ENCODE measurements at regions not wholly inside any gene's neighbourhood (a gene's known extent, or its start where the extent isn't known, plus 50 kb on each side); places are given as distances from the start of the nearest gene placed in this dataset.

GRCh38 chr13:91123456-91124127 lies 223.9 kb upstream of the MIR17HG start:
- Histone ChIP-seq H3K9ac (ENCODE audit: low read depth, low read length) (no peak overlapping the region), H3K36me3 (ENCODE audit: insufficient read depth, low read depth, low read length) (no peaks in the 10 kb centered on the region), H3K27me3 (ENCODE audit: insufficient read depth, low read length) (no peaks in the 10 kb centered on the region), H3K4me3 (ENCODE audit: low read length) (no peak overlapping the region), H3K4me1 (ENCODE audit: insufficient read depth, low read length) (peaks cover 4% of the 10 kb centered on the region), H3K27ac (ENCODE audit: low read length) (no peak overlapping the region), H3K9me3 (ENCODE audit: insufficient read depth, low read depth, low read length) (no peaks in the 10 kb centered on the region)

- no peaks in the 10 kb centered on the region for H3K36me3 ChIP-seq (ENCODE audit: insufficient read depth, low read depth, low read length)
- H3K27ac ChIP-seq (ENCODE audit: low read length) = no peak overlapping the region
- no peak overlapping the region for H3K4me3 ChIP-seq (ENCODE audit: low read length)
- H3K4me1 ChIP-seq (ENCODE audit: insufficient read depth, low read length) = peaks cover 4% of the 10 kb centered on the region
- no peaks in the 10 kb centered on the region for H3K9me3 ChIP-seq (ENCODE audit: insufficient read depth, low read depth, low read length)
- no peak overlapping the region for H3K9ac ChIP-seq (ENCODE audit: low read depth, low read length)
- H3K27me3 ChIP-seq (ENCODE audit: insufficient read depth, low read length) = no peaks in the 10 kb centered on the region
Measured at GRCh38 chr13:91126806-91127205, 220.7 kb upstream of the MIR17HG start.

GRCh38 chr13:91127995-91128394 lies 219.5 kb upstream of the MIR17HG start:
- Histone ChIP-seq H3K27me3 (ENCODE audit: insufficient read depth, low read length) (no peaks in the 10 kb centered on the region), H3K4me1 (ENCODE audit: insufficient read depth, low read length) (peaks cover 4% of the 10 kb centered on the region), H3K36me3 (ENCODE audit: insufficient read depth, low read depth, low read length) (no peaks in the 10 kb centered on the region), H3K27ac (ENCODE audit: low read length) (no peak overlapping the region), H3K9me3 (ENCODE audit: insufficient read depth, low read depth, low read length) (no peaks in the 10 kb centered on the region), H3K9ac (ENCODE audit: low read depth, low read length) (no peak overlapping the region), H3K4me3 (ENCODE audit: low read length) (no peak overlapping the region)

GRCh38 chr13:91132381-91132780 lies 215.1 kb upstream of the MIR17HG start:
- no peak overlapping the region for H3K9ac ChIP-seq (ENCODE audit: low read depth, low read length)
- peaks cover 5% of the 10 kb centered on the region; the same call in 1 of the 2 replicates for H3K4me1 ChIP-seq (ENCODE audit: insufficient read depth, low read length)
- H3K9me3 ChIP-seq (ENCODE audit: insufficient read depth, low read depth, low read length) = no peaks in the 10 kb centered on the region
- H3K4me3 ChIP-seq (ENCODE audit: low read length) = no peak overlapping the region
- no peak overlapping the region for H3K27ac ChIP-seq (ENCODE audit: low read length)
- H3K27me3 ChIP-seq (ENCODE audit: insufficient read depth, low read length) = no peaks in the 10 kb centered on the region
- H3K36me3 ChIP-seq (ENCODE audit: insufficient read depth, low read depth, low read length) = no peaks in the 10 kb centered on the region

GRCh38 chr13:91132786-91133185 lies 214.7 kb upstream of the MIR17HG start:
- H3K4me3 ChIP-seq (ENCODE audit: low read length) = no peak overlapping the region

GRCh38 chr13:91133941-91134802 lies 213.3 kb upstream of the MIR17HG start:
- H3K4me3 ChIP-seq (ENCODE audit: low read length) = no peak overlapping the region
- H3K4me1 ChIP-seq (ENCODE audit: insufficient read depth, low read length) = peaks cover 15% of the 10 kb centered on the region
- no peaks in the 10 kb centered on the region for H3K36me3 ChIP-seq (ENCODE audit: insufficient read depth, low read depth, low read length)
- no peak overlapping the region for H3K27ac ChIP-seq (ENCODE audit: low read length)
- no peaks in the 10 kb centered on the region for H3K9me3 ChIP-seq (ENCODE audit: insufficient read depth, low read depth, low read length)
- no peak overlapping the region for H3K9ac ChIP-seq (ENCODE audit: low read depth, low read length)
- H3K27me3 ChIP-seq (ENCODE audit: insufficient read depth, low read length) = no peaks in the 10 kb centered on the region

More at GRCh38 chr13:91132786-91133185, 214.7 kb upstream of the MIR17HG start:
- no peaks in the 10 kb centered on the region for H3K9me3 ChIP-seq (ENCODE audit: insufficient read depth, low read depth, low read length)
- no peak overlapping the region for H3K9ac ChIP-seq (ENCODE audit: low read depth, low read length)
- H3K36me3 ChIP-seq (ENCODE audit: insufficient read depth, low read depth, low read length) = no peaks in the 10 kb centered on the region
- no peaks in the 10 kb centered on the region for H3K27me3 ChIP-seq (ENCODE audit: insufficient read depth, low read length)
- H3K27ac ChIP-seq (ENCODE audit: low read length) = no peak overlapping the region
- H3K4me1 ChIP-seq (ENCODE audit: insufficient read depth, low read length) = peaks cover 5% of the 10 kb centered on the region

GRCh38 chr13:91134803-91135184 lies 212.7 kb upstream of the MIR17HG start:
- Histone ChIP-seq H3K36me3 (ENCODE audit: insufficient read depth, low read depth, low read length) (no peaks in the 10 kb centered on the region), H3K9ac (ENCODE audit: low read depth, low read length) (no peak overlapping the region), H3K9me3 (ENCODE audit: insufficient read depth, low read depth, low read length) (no peaks in the 10 kb centered on the region), H3K27me3 (ENCODE audit: insufficient read depth, low read length) (no peaks in the 10 kb centered on the region), H3K27ac (ENCODE audit: low read length) (no peak overlapping the region), H3K4me3 (ENCODE audit: low read length) (no peak overlapping the region), H3K4me1 (ENCODE audit: insufficient read depth, low read length) (peaks cover 15% of the 10 kb centered on the region)

- H3K27me3 ChIP-seq (ENCODE audit: insufficient read depth, low read length) = no peaks in the 10 kb centered on the region
- H3K27ac ChIP-seq (ENCODE audit: low read length) = no peak overlapping the region
- H3K4me3 ChIP-seq (ENCODE audit: low read length) = no peak overlapping the region
- H3K4me1 ChIP-seq (ENCODE audit: insufficient read depth, low read length) = peaks cover 15% of the 10 kb centered on the region
- H3K9ac ChIP-seq (ENCODE audit: low read depth, low read length) = no peak overlapping the region
- no peaks in the 10 kb centered on the region for H3K9me3 ChIP-seq (ENCODE audit: insufficient read depth, low read depth, low read length)
- H3K36me3 ChIP-seq (ENCODE audit: insufficient read depth, low read depth, low read length) = no peaks in the 10 kb centered on the region
Measured at GRCh38 chr13:91135376-91135775, 212.1 kb upstream of the MIR17HG start.

- no peak overlapping the region for H3K4me3 ChIP-seq (ENCODE audit: low read length)
- no peaks in the 10 kb centered on the region for H3K27me3 ChIP-seq (ENCODE audit: insufficient read depth, low read length)
- no peak overlapping the region for H3K9ac ChIP-seq (ENCODE audit: low read depth, low read length)
- peaks cover 15% of the 10 kb centered on the region for H3K4me1 ChIP-seq (ENCODE audit: insufficient read depth, low read length)
- H3K9me3 ChIP-seq (ENCODE audit: insufficient read depth, low read depth, low read length) = no peaks in the 10 kb centered on the region
- H3K27ac ChIP-seq (ENCODE audit: low read length) = no peak overlapping the region
- no peaks in the 10 kb centered on the region for H3K36me3 ChIP-seq (ENCODE audit: insufficient read depth, low read depth, low read length)
Measured at GRCh38 chr13:91135968-91136367, 211.5 kb upstream of the MIR17HG start.

GRCh38 chr13:91136806-91137205 lies 210.7 kb upstream of the MIR17HG start:
- no peaks in the 10 kb centered on the region for H3K9me3 ChIP-seq (ENCODE audit: insufficient read depth, low read depth, low read length)
- no peak overlapping the region for H3K9ac ChIP-seq (ENCODE audit: low read depth, low read length)
- H3K27ac ChIP-seq (ENCODE audit: low read length) = no peak overlapping the region
- H3K36me3 ChIP-seq (ENCODE audit: insufficient read depth, low read depth, low read length) = no peaks in the 10 kb centered on the region
- H3K4me3 ChIP-seq (ENCODE audit: low read length) = no peak overlapping the region
- no peaks in the 10 kb centered on the region for H3K27me3 ChIP-seq (ENCODE audit: insufficient read depth, low read length)
- H3K4me1 ChIP-seq (ENCODE audit: insufficient read depth, low read length) = peaks cover 15% of the 10 kb centered on the region

GRCh38 chr13:91139232-91139631 lies 208.3 kb upstream of the MIR17HG start:
- peaks cover 15% of the 10 kb centered on the region for H3K4me1 ChIP-seq (ENCODE audit: insufficient read depth, low read length)

GRCh38 chr13:91141543-91142061 lies 205.9 kb upstream of the MIR17HG start:
- Histone ChIP-seq H3K36me3 (ENCODE audit: insufficient read depth, low read depth, low read length) (no peaks in the 10 kb centered on the region), H3K4me1 (ENCODE audit: insufficient read depth, low read length) (peaks cover 14% of the 10 kb centered on the region), H3K9me3 (ENCODE audit: insufficient read depth, low read depth, low read length) (no peaks in the 10 kb centered on the region), H3K4me3 (ENCODE audit: low read length) (no peak overlapping the region), H3K27ac (ENCODE audit: low read length) (no peak overlapping the region), H3K9ac (ENCODE audit: low read depth, low read length) (no peak overlapping the region), H3K27me3 (ENCODE audit: insufficient read depth, low read length) (no peaks in the 10 kb centered on the region)

More at GRCh38 chr13:91139232-91139631, 208.3 kb upstream of the MIR17HG start:
- no peaks in the 10 kb centered on the region for H3K9me3 ChIP-seq (ENCODE audit: insufficient read depth, low read depth, low read length)
- H3K36me3 ChIP-seq (ENCODE audit: insufficient read depth, low read depth, low read length) = no peaks in the 10 kb centered on the region
- no peak overlapping the region for H3K9ac ChIP-seq (ENCODE audit: low read depth, low read length)
- no peaks in the 10 kb centered on the region for H3K27me3 ChIP-seq (ENCODE audit: insufficient read depth, low read length)
- H3K4me3 ChIP-seq (ENCODE audit: low read length) = no peak overlapping the region
- no peak overlapping the region for H3K27ac ChIP-seq (ENCODE audit: low read length)
